DOHH2 (cell line): ENCODE measurements at regions not wholly inside any gene's neighbourhood (a gene's known extent, or its start where the extent isn't known, plus 50 kb on each side); places are given as distances from the start of the nearest gene placed in this dataset.

Source experiments
- EZH2phosphoT487 ChIP-seq: fragments of 200-600 bp; sonication (generic); IDR thresholded peaks from 2 replicates; pipeline ENCODE4 v1.6.1; 2017; ENCODE audit warnings: borderline replicate concordance, mild to moderate bottlenecking, antibody characterized with exemption, low read length, moderate library complexity, mixed read lengths
- TF ChIP-seq, protein P1 (sequence below): fragments of 200-600 bp; sonication (generic); IDR thresholded peaks from one replicate; pipeline ENCODE4 v1.5.1; 2014; ENCODE audit warnings: antibody characterized with exemption, mild to moderate bottlenecking, low read depth, low read length; ENCODE audit not compliant: poor library complexity, severe bottlenecking

DNA sequence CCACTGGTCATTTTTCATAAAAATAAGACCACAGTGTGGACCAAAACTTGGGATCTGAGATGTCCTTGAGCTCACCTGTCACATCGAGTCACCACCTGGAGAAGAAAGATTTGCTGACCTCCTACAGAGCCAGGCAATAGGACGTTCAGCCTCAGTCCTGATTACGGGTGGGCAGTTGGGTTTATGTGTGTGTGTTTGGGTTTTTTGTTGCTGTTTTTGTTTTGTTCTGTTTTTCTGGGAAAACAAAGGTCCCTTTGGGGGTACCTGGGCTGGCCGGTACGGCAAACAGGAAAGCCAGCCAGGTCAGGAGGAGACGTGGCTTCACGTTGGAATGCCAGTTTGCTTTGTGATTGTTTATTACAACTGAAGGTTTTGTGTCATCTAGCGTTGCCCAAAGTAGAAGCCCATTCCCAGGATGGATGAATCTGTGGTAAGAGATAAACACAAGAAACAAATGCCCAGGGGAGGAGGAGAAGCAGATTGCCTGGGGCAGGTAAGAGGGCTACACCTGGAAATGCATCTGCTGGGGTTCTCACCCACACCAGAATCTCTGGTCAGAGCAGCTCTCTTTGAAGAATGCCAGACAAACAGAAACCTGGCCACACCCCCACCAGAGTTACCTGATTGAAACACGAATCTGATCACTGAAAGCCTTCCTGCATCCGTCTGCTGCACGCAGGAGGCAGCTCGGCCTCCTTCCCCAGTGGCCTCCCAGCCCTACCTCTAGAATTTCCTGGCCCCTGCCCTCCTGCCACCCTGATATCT lies 100.1 kb upstream of the DIO3 start:
- TF ChIP-seq, protein P1, sequence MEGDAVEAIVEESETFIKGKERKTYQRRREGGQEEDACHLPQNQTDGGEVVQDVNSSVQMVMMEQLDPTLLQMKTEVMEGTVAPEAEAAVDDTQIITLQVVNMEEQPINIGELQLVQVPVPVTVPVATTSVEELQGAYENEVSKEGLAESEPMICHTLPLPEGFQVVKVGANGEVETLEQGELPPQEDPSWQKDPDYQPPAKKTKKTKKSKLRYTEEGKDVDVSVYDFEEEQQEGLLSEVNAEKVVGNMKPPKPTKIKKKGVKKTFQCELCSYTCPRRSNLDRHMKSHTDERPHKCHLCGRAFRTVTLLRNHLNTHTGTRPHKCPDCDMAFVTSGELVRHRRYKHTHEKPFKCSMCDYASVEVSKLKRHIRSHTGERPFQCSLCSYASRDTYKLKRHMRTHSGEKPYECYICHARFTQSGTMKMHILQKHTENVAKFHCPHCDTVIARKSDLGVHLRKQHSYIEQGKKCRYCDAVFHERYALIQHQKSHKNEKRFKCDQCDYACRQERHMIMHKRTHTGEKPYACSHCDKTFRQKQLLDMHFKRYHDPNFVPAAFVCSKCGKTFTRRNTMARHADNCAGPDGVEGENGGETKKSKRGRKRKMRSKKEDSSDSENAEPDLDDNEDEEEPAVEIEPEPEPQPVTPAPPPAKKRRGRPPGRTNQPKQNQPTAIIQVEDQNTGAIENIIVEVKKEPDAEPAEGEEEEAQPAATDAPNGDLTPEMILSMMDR = no peak
- TF ChIP-seq EZH2phosphoT487 = no peak
